ENCODE measurements at regions not wholly inside any gene's neighbourhood (a gene's known extent, or its start where the extent isn't known, plus 50 kb on each side); places are given as distances from the start of the nearest gene placed in this dataset.
"Not testable (repeated sequence)": the region's sequence is repeated elsewhere in the genome, so short reads cannot be mapped to it uniquely, and the experiment has no call there.

DNA sequence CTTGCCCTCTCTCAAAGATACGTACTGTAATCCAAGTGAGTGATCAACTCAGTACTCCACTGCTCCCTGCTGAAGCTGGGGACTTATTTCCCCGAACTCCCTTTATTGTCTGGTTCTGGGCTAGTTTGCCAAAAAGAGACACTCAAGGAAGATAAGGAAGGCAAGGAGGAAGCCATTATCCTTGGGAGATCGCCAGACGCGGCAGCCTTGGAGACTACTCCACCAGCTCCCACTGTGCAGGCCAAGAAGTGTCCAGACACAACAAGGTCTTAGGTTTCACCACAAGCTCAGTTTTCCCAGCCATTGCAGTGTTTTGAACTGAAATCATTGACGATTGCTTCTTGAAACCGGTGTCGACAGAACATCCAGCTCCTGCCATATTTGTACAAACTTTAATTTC, 439.6 kb upstream of the UBE2E3 start:
- no peak for DNase-seq (ENCODE audit: low spot score)

DNA sequence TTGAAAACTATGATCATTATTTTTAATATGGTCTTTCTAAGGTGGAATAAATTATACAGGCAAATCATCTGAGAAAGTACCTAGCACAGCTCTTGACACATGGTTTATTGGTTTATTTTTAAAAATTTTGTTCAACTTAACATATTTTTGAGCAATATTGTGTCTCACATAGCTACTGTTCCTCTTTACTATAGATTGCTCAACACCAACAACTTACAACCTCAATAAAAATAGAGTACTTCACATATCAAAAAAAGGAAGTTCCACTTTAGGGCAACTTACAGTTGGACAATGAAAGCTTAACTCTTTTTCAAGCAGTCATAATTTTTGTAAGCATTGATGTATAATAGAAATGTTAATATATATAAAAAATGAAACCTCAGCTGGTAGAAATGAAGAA, 440.9 kb upstream of the UBE2E3 start:
- no peak for DNase-seq (ENCODE audit: low spot score)

GRCh38 chr2:180535289-180535688, 445.1 kb upstream of the UBE2E3 start:
- no peak for DNase-seq (ENCODE audit: low spot score)

- DNase-seq (ENCODE audit: low spot score) = not testable (repeated sequence)
Measured at GRCh38 chr2:180531787-180532186, 448.6 kb upstream of the UBE2E3 start.

GRCh38 chr2:180524499-180524898, 455.9 kb upstream of the UBE2E3 start:
- no peak for DNase-seq (ENCODE audit: low spot score)

- DNase-seq (ENCODE audit: low spot score) = no peak
Measured at GRCh38 chr2:180523621-180524340, 456.6 kb upstream of the UBE2E3 start.

DNA sequence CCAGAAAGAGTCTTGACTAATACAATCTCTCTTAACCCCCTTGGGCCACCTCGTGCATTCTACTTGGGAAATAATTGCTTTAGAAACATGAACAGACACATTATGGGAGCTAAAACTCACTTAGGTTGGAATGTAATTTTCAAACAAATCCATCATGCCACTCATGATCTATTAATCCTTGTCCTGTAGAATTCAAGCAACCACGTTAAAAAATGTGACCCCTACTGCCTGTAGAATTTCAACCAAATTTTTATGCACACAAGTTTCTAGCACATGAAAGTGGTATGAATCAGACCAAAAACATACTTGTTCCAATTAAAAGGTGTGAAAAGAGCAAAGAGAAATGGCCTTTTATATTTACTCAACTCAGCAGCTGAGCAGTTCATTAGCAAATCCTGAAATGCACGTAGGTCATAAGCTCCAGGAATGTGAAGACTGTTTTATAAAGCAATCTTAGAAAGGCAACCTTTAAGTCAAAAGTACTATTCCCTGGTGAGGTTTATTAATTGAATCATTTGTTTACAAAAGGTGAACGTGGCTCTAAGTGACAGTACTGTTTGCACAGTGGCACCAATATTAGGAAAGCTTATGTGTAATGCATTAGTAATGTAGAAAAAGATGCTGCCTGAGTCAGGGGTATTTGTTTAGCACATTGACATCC, 459.4 kb upstream of the UBE2E3 start:
- no peak for DNase-seq (ENCODE audit: low spot score)

- no peak for DNase-seq (ENCODE audit: low spot score)
Measured at GRCh38 chr2:180520206-180520605, 460.2 kb upstream of the UBE2E3 start.

GRCh38 chr2:180519276-180519675, 461.1 kb upstream of the UBE2E3 start:
- no peak for DNase-seq (ENCODE audit: low spot score)

GRCh38 chr2:180516232-180516631, 464.2 kb upstream of the UBE2E3 start:
- no peak for DNase-seq (ENCODE audit: low spot score)

DNA sequence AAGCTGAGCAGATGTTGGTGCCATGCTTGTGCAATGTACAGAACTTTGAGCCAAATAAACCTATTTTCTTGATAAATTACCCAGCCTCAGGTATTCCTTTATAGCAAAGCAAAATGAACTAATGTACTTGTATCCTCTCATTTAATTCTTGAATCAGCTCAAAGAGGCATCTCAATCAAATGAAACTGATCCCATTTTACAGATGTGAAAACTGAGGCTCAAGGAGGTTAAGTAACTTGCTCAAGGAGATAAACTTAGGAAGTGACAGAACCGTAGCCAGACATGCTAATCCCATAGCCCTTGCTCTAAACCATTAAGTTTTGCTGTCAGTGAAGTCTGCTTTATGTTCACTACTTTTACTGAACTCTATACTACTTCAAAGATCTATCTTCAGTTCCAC, 467.0 kb upstream of the UBE2E3 start:
- no peak for DNase-seq (ENCODE audit: low spot score)

DNA sequence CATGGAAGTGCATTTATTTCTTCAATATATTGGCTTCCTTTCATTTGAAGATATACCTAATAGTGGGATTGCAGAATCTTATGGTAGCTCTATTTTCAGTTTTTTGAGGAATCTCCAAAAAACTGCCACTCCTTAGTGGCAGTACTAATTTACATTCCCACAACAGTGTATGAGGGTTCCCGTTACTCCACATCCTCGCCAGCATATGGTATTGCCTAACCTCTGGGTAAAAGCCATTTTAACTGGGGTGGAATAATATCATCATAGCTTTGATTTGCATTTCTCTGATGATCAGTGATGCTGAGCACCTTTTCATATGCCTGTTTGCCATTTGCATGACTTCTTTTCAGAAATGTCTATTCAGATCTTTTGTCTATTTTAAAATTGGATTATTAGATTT, 471.9 kb upstream of the UBE2E3 start:
- DNase-seq (ENCODE audit: low spot score) = no peak

DNA sequence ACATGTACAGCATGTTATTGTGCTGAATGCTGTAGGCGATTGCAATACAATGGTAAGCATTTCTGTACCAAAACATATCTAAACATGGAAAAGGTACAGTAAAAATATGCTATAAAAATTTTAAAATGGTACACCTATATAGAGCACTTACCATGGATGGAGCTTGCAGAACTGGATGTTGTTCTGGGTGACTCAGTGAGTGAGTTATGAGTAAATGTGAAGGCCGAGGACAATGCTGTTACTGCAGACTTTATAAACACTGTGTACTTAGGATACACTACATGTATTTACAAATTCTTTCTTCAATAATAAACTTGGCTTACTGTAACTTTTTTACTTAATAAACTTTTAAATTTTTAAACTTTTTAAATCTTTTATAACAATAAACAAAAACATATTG, 473.4 kb upstream of the UBE2E3 start:
- DNase-seq (ENCODE audit: low spot score) = no peak

GRCh38 chr2:180505203-180505602, 475.2 kb upstream of the UBE2E3 start:
- DNase-seq (ENCODE audit: low spot score) = no peak

GRCh38 chr2:180497621-180498152, 482.7 kb upstream of the UBE2E3 start:
- DNase-seq (ENCODE audit: low spot score) = no peak

DNA sequence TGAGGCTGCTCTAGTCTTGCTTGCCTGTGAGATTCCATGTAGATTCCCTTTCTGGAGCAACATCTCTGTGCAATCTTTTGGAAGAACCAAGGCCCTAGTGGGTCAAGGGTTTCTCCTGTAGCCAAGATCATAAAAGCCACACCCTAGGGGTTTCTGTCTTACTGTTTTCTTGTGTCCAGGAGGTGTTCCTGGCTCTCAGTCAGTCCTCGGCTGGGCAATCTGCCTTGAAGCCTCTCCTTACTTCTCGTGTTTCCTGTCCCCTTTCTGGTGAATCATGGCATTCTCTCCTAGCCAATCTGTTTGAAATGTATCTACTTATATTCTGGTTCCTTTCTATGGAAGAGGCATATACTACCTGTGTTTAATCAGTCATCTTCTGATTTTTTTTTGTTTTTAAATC, 484.8 kb upstream of the UBE2E3 start:
- DNase-seq (ENCODE audit: low spot score) = no peak

DNA sequence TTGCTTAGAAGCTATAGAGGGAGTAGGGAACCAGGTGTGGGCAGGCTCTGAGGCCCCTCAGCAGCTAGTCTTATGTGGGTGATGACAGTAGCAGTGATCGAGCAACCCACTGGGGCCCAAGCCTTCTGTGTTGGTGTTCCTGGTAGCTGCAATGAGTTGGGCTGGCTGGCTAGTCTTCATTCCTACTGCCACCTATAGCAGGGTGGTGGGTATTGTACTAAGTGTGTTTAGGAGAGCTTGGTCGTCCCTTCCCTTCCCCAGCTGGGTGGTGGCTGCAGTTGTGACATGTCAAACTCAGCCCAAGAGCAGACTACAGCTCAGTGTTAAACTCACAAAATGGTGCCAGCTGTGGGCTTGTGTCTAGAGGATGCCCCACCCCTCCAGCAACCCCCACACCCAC, 486.1 kb upstream of the UBE2E3 start:
- no peak for DNase-seq (ENCODE audit: low spot score)

DNA sequence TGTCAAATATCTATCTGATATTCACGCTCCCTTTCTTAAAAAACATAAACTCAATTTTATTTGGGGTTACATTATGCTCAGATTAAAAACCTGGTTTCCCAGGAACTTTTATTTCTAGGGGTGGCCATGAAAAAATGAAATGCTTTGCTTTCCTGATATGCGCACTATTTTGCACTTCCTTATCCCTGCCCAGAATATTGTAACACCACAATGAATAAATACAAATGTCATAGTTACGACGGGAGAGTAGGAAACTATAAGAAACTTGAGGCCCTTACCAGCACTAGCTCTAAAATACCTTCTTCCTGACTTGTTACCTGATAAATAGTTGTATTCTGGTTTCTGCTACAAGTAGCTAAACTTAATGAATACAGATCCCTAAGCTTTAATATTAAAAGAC, 475.6 kb upstream of the CWC22 start:
- no peak for DNase-seq (ENCODE audit: low spot score)

- DNase-seq (ENCODE audit: low spot score) = no peak
Measured at GRCh38 chr2:180481998-180482397, 474.9 kb upstream of the CWC22 start.

- DNase-seq (ENCODE audit: low spot score) = no peak
Measured at GRCh38 chr2:180478883-180479282, 471.8 kb upstream of the CWC22 start.

DNA sequence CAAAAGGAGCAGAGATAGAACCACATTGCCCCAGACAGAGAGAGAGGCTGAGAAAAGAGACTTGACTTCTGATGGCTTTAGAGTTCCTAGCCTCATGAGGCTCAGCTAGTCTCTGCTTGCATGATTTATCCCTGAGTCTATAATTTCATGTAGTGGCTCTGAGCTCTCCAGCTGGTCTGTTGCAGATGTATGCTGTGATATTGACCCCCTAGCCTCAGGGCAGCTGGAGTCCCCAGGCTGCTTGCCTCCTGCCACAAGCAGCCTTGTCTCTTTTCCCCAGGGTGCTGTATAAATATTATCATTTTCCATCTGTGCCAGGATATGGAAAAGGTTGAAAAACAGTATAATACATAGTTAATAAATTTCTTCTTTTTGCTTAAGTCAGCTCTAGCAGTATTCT, 467.6 kb upstream of the CWC22 start:
- DNase-seq (ENCODE audit: low spot score) = no peak

- no peak for DNase-seq (ENCODE audit: low spot score)
Measured at GRCh38 chr2:180473456-180473855, 466.4 kb upstream of the CWC22 start.

- no peak for DNase-seq (ENCODE audit: low spot score)
Measured at GRCh38 chr2:180472133-180472532, 465.0 kb upstream of the CWC22 start.

GRCh38 chr2:180463608-180464007, 456.5 kb upstream of the CWC22 start:
- no peak for DNase-seq (ENCODE audit: low spot score)
